ENCODE measurements at regions not wholly inside any gene's neighbourhood (a gene's known extent, or its start where the extent isn't known, plus 50 kb on each side); places are given as distances from the start of the nearest gene placed in this dataset.

GRCh38 chr20:62588458-62589149 is 53.7 kb upstream of the SLCO4A1 start (continued):
- no peak for TF ChIP-seq CDX4 (CRISPR knock-in tag; IDR thresholded peaks at IDR 0.05; ENCODE audit: borderline replicate concordance)
- no peak for TF ChIP-seq ERG (CRISPR knock-in tag; IDR thresholded peaks at IDR 0.05)

DNA sequence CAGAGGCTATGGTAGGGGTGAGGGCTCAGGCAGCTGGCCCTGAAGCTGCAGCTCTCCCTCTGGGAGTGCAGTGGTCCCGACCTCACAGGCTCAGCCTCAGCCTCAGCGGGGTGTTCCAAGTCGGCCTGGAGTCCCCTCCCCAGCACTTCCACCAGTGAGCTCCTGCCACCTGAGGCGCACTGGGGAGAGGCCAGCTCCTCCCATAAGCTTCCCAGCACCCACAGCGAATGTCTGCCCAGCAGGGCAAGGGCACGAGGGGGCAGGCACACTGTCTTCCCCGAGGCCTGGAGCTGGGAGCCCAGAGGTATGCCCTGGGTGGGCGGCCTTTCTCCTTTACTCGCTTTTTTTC is 53.2 kb upstream of the SLCO4A1 start:
- ChIA-PET CTCF (interaction anchor here (0.8 to 3.8 kb wide), 9 partner anchors 12 to 258 kb away, joined by 3 to 12 read pairs (median 3); no protein-coding TSS in a partner anchor), POLR2A (no interaction called here)
- Mint-ChIP-seq H3K27me3 (ENCODE audit: low read depth) (no peaks in the 10 kb centered on the region; the same call in 1 of the 2 replicates), H3K9me3 (no peaks in the 10 kb centered on the region), H3K4me1 (no peaks in the 10 kb centered on the region), H3K36me3 (no peaks in the 10 kb centered on the region), H3K4me3 (no peak overlapping the region), H3K27ac (no peak overlapping the region)
- ATAC-seq (no peak; the same call in 1 of the 2 replicates), DNase-seq (ENCODE audit: low spot score) (no peak)
- TF ChIP-seq ATF1 (CRISPR knock-in tag; IDR thresholded peaks at IDR 0.05) = no peak
- TF ChIP-seq, protein P1, sequence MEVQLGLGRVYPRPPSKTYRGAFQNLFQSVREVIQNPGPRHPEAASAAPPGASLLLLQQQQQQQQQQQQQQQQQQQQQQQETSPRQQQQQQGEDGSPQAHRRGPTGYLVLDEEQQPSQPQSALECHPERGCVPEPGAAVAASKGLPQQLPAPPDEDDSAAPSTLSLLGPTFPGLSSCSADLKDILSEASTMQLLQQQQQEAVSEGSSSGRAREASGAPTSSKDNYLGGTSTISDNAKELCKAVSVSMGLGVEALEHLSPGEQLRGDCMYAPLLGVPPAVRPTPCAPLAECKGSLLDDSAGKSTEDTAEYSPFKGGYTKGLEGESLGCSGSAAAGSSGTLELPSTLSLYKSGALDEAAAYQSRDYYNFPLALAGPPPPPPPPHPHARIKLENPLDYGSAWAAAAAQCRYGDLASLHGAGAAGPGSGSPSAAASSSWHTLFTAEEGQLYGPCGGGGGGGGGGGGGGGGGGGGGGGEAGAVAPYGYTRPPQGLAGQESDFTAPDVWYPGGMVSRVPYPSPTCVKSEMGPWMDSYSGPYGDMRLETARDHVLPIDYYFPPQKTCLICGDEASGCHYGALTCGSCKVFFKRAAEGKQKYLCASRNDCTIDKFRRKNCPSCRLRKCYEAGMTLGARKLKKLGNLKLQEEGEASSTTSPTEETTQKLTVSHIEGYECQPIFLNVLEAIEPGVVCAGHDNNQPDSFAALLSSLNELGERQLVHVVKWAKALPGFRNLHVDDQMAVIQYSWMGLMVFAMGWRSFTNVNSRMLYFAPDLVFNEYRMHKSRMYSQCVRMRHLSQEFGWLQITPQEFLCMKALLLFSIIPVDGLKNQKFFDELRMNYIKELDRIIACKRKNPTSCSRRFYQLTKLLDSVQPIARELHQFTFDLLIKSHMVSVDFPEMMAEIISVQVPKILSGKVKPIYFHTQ (CRISPR knock-in tag; IDR thresholded peaks at IDR 0.05) = no peak
- no peak for TF ChIP-seq ZNF317 (CRISPR knock-in tag; IDR thresholded peaks at IDR 0.05; ENCODE audit: borderline replicate concordance, low read depth)
- TF ChIP-seq CBFB (CRISPR knock-in tag; IDR thresholded peaks at IDR 0.05; ENCODE audit: low read depth) = no peak
- TF ChIP-seq NR1H2 (CRISPR knock-in tag; IDR thresholded peaks at IDR 0.05) = no peak
- no peak for TF ChIP-seq FOXK1 (CRISPR knock-in tag; IDR thresholded peaks at IDR 0.05)
- TF ChIP-seq, protein P2, sequence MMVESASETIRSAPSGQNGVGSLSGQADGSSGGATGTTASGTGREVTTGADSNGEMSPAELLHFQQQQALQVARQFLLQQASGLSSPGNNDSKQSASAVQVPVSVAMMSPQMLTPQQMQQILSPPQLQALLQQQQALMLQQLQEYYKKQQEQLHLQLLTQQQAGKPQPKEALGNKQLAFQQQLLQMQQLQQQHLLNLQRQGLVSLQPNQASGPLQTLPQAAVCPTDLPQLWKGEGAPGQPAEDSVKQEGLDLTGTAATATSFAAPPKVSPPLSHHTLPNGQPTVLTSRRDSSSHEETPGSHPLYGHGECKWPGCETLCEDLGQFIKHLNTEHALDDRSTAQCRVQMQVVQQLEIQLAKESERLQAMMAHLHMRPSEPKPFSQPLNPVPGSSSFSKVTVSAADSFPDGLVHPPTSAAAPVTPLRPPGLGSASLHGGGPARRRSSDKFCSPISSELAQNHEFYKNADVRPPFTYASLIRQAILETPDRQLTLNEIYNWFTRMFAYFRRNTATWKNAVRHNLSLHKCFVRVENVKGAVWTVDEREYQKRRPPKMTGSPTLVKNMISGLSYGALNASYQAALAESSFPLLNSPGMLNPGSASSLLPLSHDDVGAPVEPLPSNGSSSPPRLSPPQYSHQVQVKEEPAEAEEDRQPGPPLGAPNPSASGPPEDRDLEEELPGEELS (CRISPR knock-in tag; IDR thresholded peaks at IDR 0.05) = no peak
- TF ChIP-seq FOXP1 (CRISPR knock-in tag; IDR thresholded peaks at IDR 0.05; ENCODE audit: borderline replicate concordance) = no peak
- no peak for TF ChIP-seq HMGA2 (CRISPR knock-in tag; IDR thresholded peaks at IDR 0.05)
- TF ChIP-seq EMX1 (CRISPR knock-in tag; IDR thresholded peaks at IDR 0.05) = no peak
- TF ChIP-seq TCF7 (CRISPR knock-in tag; IDR thresholded peaks at IDR 0.05; ENCODE audit: low read depth) = no peak

DNA sequence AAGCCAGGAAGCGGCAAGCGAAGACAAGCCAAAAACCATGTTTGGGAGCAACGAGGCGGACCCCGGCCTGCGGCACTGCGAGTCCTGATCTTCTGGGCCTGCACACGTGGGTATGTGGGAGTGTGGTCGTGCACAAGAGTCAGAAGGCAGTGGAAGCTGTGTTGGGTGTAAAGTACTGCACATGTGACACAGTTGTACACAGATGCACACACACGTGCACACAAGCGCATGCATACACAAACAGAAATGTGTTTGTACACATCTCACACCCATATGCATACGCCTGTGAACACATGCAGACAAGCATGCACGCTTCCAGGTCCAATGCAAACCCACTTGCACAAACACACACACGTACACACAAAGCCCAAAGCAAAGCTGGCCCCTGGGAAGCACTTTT is 52.6 kb upstream of the SLCO4A1 start:
- CTCF ChIA-PET = interaction anchor here (1.0 to 3.8 kb wide), 6 partner anchors 12 to 179 kb away, joined by 3 to 12 read pairs (median 4); no protein-coding TSS in a partner anchor
- H3K36me3 Mint-ChIP-seq = no peaks in the 10 kb centered on the region

More for the DNA sequence above, 52.6 kb upstream of the SLCO4A1 start:
- Mint-ChIP-seq H3K27ac (no peak overlapping the region), H3K9me3 (no peaks in the 10 kb centered on the region), H3K4me3 (no peak overlapping the region), H3K27me3 (ENCODE audit: low read depth) (no peaks in the 10 kb centered on the region; the same call in 1 of the 2 replicates), H3K4me1 (no peaks in the 10 kb centered on the region)
- ATAC-seq = no peak
- TF ChIP-seq GTF2I (CRISPR knock-in tag; conservative IDR thresholded peaks at IDR 0.05) (no peak), TCF7 (CRISPR knock-in tag; IDR thresholded peaks at IDR 0.05; ENCODE audit: low read depth) (no peak), NR1H2 (CRISPR knock-in tag; IDR thresholded peaks at IDR 0.05) (no peak), ZNF671 (CRISPR knock-in tag; IDR thresholded peaks at IDR 0.05) (no peak), ZSCAN18 (CRISPR knock-in tag; IDR thresholded peaks at IDR 0.05) (no peak), ETV6 (CRISPR knock-in tag; IDR thresholded peaks at IDR 0.05) (no peak)
- TF ChIP-seq, protein P3, sequence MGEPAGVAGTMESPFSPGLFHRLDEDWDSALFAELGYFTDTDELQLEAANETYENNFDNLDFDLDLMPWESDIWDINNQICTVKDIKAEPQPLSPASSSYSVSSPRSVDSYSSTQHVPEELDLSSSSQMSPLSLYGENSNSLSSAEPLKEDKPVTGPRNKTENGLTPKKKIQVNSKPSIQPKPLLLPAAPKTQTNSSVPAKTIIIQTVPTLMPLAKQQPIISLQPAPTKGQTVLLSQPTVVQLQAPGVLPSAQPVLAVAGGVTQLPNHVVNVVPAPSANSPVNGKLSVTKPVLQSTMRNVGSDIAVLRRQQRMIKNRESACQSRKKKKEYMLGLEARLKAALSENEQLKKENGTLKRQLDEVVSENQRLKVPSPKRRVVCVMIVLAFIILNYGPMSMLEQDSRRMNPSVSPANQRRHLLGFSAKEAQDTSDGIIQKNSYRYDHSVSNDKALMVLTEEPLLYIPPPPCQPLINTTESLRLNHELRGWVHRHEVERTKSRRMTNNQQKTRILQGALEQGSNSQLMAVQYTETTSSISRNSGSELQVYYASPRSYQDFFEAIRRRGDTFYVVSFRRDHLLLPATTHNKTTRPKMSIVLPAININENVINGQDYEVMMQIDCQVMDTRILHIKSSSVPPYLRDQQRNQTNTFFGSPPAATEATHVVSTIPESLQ (CRISPR knock-in tag; IDR thresholded peaks at IDR 0.05) = no peak
- TF ChIP-seq, protein P4, sequence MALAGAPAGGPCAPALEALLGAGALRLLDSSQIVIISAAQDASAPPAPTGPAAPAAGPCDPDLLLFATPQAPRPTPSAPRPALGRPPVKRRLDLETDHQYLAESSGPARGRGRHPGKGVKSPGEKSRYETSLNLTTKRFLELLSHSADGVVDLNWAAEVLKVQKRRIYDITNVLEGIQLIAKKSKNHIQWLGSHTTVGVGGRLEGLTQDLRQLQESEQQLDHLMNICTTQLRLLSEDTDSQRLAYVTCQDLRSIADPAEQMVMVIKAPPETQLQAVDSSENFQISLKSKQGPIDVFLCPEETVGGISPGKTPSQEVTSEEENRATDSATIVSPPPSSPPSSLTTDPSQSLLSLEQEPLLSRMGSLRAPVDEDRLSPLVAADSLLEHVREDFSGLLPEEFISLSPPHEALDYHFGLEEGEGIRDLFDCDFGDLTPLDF (CRISPR knock-in tag; IDR thresholded peaks at IDR 0.05) = no peak
- POLR2A ChIA-PET = no interaction called here
- DNase-seq (ENCODE audit: low spot score) = no peak
